ENCODE measurements at regions not wholly inside any gene's neighbourhood (a gene's known extent, or its start where the extent isn't known, plus 50 kb on each side); places are given as distances from the start of the nearest gene placed in this dataset.

DNA sequence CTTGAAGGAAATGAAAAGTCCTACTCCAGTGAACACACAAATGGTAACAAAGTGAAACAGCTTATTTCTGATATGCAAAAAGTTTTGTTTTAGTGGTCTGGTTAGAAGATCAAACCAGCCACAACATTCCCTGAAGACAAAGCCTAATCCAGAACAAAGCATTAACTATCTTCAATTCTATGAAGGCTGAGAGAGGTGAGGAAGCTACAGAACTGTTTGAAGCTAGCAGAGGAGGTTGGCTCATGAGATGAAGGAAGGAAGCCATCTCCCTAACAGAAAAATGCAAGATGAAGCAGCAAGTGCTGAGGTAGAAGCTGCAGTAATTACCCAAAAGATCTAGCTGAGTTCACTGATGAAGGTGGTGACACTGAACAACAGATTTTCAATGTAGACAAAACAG, 168.4 kb downstream of the IGLL1 start:
- Histone ChIP-seq H3K27ac (ENCODE audit: low read length) (no peak overlapping the region), H3K4me3 (ENCODE audit: low read depth in 2 of 2, low read length in 2 of 2) (no peak overlapping the region), H3K9me3 (ENCODE audit: control insufficient read depth, insufficient read depth, low read depth, low read length) (no peaks in the 10 kb centered on the region), H3K4me1 (ENCODE audit: control insufficient read depth, insufficient read depth, low read length) (no peaks in the 10 kb centered on the region), H3K27me3 (ENCODE audit: control insufficient read depth, insufficient read depth, low read length) (no peaks in the 10 kb centered on the region), H3K36me3 (ENCODE audit: control insufficient read depth, insufficient read depth, low read length) (no peaks in the 10 kb centered on the region)
- BruUV-seq (replicated peaks), result no TSS peak
- ATAC-seq (no peak), DNase-seq (ENCODE audit: low read depth, low spot score) (no peak)
- intact Hi-C loops (cut with micrococcal nuclease; ENCODE audit: unreplicated experiment), result no loop called here
- TF ChIP-seq SIN3A (IDR thresholded peaks at IDR 0.05; ENCODE audit: borderline replicate concordance, insufficient read depth, low read depth, low read length) (no peak), POLR2AphosphoS5 (IDR thresholded peaks at IDR 0.05; ENCODE audit: low read depth, low read length) (no peak), TCF7L2 (IDR thresholded peaks at IDR 0.05; ENCODE audit: low read depth, low read length) (no peak)
- TF ChIP-seq, protein P1, sequence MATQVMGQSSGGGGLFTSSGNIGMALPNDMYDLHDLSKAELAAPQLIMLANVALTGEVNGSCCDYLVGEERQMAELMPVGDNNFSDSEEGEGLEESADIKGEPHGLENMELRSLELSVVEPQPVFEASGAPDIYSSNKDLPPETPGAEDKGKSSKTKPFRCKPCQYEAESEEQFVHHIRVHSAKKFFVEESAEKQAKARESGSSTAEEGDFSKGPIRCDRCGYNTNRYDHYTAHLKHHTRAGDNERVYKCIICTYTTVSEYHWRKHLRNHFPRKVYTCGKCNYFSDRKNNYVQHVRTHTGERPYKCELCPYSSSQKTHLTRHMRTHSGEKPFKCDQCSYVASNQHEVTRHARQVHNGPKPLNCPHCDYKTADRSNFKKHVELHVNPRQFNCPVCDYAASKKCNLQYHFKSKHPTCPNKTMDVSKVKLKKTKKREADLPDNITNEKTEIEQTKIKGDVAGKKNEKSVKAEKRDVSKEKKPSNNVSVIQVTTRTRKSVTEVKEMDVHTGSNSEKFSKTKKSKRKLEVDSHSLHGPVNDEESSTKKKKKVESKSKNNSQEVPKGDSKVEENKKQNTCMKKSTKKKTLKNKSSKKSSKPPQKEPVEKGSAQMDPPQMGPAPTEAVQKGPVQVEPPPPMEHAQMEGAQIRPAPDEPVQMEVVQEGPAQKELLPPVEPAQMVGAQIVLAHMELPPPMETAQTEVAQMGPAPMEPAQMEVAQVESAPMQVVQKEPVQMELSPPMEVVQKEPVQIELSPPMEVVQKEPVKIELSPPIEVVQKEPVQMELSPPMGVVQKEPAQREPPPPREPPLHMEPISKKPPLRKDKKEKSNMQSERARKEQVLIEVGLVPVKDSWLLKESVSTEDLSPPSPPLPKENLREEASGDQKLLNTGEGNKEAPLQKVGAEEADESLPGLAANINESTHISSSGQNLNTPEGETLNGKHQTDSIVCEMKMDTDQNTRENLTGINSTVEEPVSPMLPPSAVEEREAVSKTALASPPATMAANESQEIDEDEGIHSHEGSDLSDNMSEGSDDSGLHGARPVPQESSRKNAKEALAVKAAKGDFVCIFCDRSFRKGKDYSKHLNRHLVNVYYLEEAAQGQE (IDR thresholded peaks at IDR 0.05; ENCODE audit: insufficient read depth in 1 of 2, low read depth in 2 of 2, low read length in 1 of 2), result no peak
- TF ChIP-seq, protein P2, sequence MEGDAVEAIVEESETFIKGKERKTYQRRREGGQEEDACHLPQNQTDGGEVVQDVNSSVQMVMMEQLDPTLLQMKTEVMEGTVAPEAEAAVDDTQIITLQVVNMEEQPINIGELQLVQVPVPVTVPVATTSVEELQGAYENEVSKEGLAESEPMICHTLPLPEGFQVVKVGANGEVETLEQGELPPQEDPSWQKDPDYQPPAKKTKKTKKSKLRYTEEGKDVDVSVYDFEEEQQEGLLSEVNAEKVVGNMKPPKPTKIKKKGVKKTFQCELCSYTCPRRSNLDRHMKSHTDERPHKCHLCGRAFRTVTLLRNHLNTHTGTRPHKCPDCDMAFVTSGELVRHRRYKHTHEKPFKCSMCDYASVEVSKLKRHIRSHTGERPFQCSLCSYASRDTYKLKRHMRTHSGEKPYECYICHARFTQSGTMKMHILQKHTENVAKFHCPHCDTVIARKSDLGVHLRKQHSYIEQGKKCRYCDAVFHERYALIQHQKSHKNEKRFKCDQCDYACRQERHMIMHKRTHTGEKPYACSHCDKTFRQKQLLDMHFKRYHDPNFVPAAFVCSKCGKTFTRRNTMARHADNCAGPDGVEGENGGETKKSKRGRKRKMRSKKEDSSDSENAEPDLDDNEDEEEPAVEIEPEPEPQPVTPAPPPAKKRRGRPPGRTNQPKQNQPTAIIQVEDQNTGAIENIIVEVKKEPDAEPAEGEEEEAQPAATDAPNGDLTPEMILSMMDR (IDR thresholded peaks at IDR 0.05), result no peak
- ChIA-PET POLR2A (no interaction called here), CTCF (no interaction called here)
- in situ Hi-C loops (cut with HindIII; ENCODE audit: low pct_unique_long_range_greater_than_20kb, low sequenced_read_pairs), result no loop called here

DNA sequence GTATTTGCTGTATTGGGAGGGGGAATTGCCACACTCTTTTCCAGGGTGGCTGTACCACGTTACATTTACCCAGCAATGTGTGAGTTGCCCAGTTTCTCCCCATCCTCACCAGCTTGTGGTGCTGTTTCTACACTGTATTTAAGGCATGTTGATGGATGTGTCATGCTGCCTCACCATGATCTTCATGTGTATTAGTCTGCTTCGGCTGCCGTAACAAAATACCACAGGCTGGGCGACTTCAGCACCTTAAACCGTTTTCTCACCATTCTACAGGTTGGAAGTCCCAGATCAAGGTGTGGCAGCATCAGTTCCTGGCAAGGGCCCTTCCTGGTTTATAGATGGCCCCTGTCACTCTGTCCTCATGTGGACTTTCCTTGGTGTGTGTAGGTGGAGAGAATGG, 169.7 kb downstream of the IGLL1 start:
- H3K36me3 ChIP-seq (ENCODE audit: control insufficient read depth, insufficient read depth, low read length), result no peaks in the 10 kb centered on the region
- in situ Hi-C loops (cut with HindIII; ENCODE audit: low pct_unique_long_range_greater_than_20kb, low sequenced_read_pairs), result no loop called here
- intact Hi-C loops (cut with micrococcal nuclease; ENCODE audit: unreplicated experiment), result no loop called here
- TF ChIP-seq, protein P1 (IDR thresholded peaks at IDR 0.05; ENCODE audit: insufficient read depth in 1 of 2, low read depth in 2 of 2, low read length in 1 of 2), result no peak
- no peak for TF ChIP-seq SIN3A (IDR thresholded peaks at IDR 0.05; ENCODE audit: borderline replicate concordance, insufficient read depth, low read depth, low read length)
- TF ChIP-seq, protein P2 (IDR thresholded peaks at IDR 0.05), result no peak
- no peak for TF ChIP-seq TCF7L2 (IDR thresholded peaks at IDR 0.05; ENCODE audit: low read depth, low read length)
- no peak for TF ChIP-seq POLR2AphosphoS5 (IDR thresholded peaks at IDR 0.05; ENCODE audit: low read depth, low read length)
- ChIA-PET POLR2A (no interaction called here), CTCF (no interaction called here)
- H3K27ac ChIP-seq (ENCODE audit: low read length), result no peak overlapping the region
- no peaks in the 10 kb centered on the region for H3K9me3 ChIP-seq (ENCODE audit: control insufficient read depth, insufficient read depth, low read depth, low read length)
- H3K4me3 ChIP-seq (ENCODE audit: low read depth in 2 of 2, low read length in 2 of 2), result no peak overlapping the region
- no peaks in the 10 kb centered on the region for H3K4me1 ChIP-seq (ENCODE audit: control insufficient read depth, insufficient read depth, low read length)
- no peak for ATAC-seq
- no TSS peak for BruUV-seq (replicated peaks)
- DNase-seq (ENCODE audit: low read depth, low spot score), result no peak
- H3K27me3 ChIP-seq (ENCODE audit: control insufficient read depth, insufficient read depth, low read length), result no peaks in the 10 kb centered on the region
